ENCODE measurements at regions not wholly inside any gene's neighbourhood (a gene's known extent, or its start where the extent isn't known, plus 50 kb on each side); places are given as distances from the start of the nearest gene placed in this dataset.

DNA sequence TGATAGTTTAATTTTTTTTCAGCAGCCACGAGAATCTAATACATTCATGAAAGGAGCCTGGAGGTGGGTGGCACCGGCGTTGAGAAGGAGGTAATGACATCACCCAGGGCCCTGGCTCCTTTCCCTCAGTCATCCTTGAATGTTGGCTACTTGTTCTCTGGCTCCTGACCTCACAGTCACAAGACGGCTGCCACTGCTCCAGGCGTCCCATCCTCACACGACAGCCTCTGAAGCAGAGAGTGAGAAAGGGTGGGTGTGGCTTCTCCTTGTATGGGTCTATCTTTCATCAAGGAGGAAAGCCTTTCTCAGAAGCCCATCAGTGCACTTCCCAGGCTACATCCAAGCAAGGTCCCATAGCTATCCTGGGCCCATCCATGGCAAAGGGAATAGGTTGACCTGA is 207.6 kb upstream of the C14orf180 start:
- TF ChIP-seq, protein P1, sequence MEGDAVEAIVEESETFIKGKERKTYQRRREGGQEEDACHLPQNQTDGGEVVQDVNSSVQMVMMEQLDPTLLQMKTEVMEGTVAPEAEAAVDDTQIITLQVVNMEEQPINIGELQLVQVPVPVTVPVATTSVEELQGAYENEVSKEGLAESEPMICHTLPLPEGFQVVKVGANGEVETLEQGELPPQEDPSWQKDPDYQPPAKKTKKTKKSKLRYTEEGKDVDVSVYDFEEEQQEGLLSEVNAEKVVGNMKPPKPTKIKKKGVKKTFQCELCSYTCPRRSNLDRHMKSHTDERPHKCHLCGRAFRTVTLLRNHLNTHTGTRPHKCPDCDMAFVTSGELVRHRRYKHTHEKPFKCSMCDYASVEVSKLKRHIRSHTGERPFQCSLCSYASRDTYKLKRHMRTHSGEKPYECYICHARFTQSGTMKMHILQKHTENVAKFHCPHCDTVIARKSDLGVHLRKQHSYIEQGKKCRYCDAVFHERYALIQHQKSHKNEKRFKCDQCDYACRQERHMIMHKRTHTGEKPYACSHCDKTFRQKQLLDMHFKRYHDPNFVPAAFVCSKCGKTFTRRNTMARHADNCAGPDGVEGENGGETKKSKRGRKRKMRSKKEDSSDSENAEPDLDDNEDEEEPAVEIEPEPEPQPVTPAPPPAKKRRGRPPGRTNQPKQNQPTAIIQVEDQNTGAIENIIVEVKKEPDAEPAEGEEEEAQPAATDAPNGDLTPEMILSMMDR (IDR thresholded peaks at IDR 0.05; ENCODE audit: control insufficient read depth, extremely low read depth, insufficient read depth) = no peak
- DNase-seq (ENCODE audit: low read depth) = no peak
- no peak overlapping the region for H3K4me3 ChIP-seq (ENCODE audit: low read depth, low read length)

DNA sequence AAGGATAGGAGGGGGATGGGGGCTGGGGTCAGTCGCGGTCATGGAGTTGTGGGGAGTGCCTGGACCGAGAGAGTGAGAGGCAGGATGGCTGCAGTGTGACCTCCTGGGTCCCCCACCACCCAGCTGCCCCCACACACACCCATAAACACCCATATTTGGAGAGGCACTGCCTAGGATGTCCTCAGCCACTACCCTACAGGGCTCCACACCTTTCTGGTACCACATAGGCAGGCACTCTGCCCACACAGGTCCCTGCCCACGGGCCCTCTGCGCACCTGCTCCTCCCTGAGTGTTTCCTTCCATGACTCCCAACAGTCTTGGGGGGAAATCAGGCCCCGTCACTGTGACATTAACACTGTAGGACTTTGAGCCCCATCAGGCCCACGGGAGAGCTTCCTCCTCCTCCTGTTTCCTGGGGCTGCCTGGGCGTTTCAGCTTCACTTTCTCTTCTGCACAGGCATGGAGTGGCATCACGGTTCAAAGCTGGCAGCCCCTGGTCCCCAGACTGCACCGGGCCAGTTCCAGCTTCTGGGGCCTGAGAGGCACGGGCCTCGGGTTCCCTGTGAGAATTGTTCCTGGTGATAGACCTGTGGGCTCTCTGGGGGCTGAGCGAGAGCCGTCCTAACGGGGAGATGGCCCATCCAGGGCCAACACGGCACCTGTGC is 207.0 kb upstream of the C14orf180 start:
- DNase-seq (ENCODE audit: low read depth) = no peak
- H3K4me3 ChIP-seq (ENCODE audit: low read depth, low read length) = no peak overlapping the region
- TF ChIP-seq, protein P1 (IDR thresholded peaks at IDR 0.05; ENCODE audit: control insufficient read depth, extremely low read depth, insufficient read depth) = no peak

DNA sequence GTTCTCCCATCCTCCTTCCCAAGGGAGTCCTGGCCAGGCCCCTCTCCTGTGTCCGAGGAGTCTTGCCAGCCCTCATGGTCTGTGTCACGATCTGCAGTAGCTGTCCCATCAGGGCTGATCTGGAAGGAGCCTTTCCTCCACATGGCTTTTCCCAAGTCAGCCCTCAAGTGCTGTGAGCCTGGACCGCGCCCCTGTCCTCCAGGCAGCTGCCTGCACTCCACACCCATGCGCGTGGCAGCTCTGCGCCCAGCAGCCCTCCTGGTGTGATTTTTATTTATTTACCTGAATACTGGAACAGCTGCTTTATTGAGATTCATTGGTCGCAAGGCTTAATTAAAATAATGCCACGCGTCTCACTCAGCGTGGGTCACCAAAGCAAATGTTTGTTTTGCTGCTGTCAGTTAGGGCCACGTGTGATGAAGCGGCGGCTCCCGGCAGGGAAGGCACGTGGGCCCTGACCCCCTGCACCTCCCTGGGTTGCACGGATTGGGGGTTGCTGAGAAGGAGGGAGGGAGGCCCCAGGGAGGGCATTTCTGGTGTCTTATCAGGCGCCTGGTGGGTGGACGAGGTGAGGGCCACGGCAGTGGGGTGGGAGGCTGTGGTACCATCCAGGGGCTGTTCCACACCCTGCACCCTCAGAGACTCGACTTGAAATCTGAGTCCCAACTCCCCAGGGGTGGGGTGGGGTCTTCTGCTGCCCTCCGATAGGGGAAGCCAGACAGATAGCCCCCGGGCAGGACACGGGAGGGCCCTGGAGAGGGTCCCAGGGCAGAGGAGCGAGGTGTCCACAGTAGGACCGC is 206.3 kb upstream of the C14orf180 start:
- TF ChIP-seq, protein P1 (IDR thresholded peaks at IDR 0.05; ENCODE audit: control insufficient read depth, extremely low read depth, insufficient read depth) = no peak
- H3K4me3 ChIP-seq (ENCODE audit: low read depth, low read length) = no peak overlapping the region
- no peak for DNase-seq (ENCODE audit: low read depth)

DNA sequence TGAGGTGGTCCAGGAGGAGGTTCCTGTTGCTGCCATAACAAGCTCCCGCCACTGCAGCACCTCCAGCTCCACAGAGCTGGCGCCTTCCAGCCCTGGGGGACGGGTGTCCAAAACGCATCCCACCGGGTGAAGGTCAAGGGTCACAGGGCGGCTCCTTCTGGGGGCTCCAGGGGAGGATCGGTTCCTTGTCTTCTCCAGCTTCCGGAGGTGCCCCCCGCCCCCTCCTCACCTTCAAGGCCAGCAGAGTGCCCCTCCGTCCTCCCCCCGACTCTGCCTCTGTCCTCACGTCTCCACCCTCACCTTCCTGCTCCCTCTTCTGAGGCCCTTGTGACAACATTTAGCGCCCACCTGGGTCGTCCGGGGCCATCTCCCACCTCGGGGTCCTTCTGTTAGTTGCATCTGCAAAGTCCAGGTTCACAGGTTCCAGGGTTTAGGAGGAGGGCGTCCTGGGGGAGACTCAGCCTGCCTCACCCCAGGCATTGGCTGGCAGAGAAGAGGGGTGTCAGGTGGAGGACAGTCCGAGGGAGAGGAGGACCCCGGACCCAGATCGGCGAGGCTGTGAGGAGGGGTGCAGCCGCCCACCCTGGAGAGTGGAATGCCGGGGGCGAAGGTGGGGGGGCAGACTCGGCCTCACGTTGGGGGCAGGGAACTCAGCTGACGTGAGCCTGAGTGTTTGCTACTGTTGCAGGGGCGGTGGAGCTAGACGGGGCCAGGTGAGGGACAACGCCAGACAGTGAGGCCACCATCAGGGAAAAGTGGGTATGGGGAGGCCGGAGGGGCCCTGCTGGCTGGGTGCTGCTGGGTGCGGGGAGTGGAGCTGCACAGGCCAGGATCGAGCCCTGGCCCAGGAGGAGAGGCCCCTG is 205.5 kb upstream of the C14orf180 start:
- TF ChIP-seq, protein P1 (IDR thresholded peaks at IDR 0.05; ENCODE audit: control insufficient read depth, extremely low read depth, insufficient read depth) = no peak
- no peak overlapping the region for H3K4me3 ChIP-seq (ENCODE audit: low read depth, low read length)
- no peak for DNase-seq (ENCODE audit: low read depth)

DNA sequence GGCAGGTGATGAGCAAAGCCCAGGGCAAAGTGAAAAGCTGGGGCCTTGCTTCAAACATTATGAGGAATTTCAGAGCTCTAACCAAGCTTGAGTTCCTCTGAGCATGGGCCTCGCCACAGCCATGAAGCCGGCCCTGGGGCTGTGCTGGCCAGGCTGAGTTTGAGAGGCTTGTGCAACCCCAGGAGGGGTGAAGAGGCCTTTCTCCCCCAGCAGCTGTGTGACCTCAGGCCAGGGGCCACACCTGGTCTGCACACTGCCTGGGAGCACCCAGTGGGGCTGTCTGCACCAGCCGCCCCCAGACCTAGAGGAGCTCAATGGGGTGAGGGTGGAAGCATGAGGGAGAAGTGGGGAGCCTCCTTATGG is 204.9 kb upstream of the C14orf180 start:
- H3K4me3 ChIP-seq (ENCODE audit: low read depth, low read length) = no peak overlapping the region
- no peak for DNase-seq (ENCODE audit: low read depth)
- TF ChIP-seq, protein P1 (IDR thresholded peaks at IDR 0.05; ENCODE audit: control insufficient read depth, extremely low read depth, insufficient read depth) = no peak

DNA sequence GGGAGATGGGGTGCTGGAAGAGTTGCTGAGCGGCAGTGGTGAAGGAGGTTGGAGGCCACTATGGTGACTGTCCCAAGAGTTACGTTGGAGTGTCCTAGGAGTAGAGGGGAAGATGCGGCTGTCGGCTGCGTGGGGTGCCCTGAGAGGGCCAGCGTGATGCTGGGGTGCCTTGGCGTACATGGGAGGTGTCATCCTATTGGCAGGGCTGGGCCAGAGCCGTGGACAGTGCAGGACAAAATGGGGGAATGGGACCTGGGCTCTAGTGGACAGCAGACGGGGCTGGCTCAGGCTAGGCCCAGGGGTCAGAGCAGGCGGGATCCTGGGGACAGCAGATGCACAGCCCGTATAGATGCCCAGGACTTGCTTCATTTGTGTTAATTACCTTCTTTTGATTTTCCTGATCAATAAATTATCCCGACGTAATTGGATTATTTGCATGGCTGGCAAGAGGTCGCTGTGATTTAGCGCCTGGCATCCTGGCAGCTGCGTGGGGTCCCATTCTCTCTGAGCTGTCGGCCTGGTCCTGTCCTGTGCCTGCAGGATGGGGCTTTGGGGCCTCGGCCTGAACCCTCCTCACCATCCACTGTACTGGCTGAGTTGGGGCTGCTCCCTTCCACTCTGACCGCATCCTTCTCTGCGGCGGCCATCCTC is 203.9 kb upstream of the C14orf180 start:
- TF ChIP-seq, protein P1 (IDR thresholded peaks at IDR 0.05; ENCODE audit: control insufficient read depth, extremely low read depth, insufficient read depth) = no peak
- no peak for DNase-seq (ENCODE audit: low read depth)
- H3K4me3 ChIP-seq (ENCODE audit: low read depth, low read length) = no peak overlapping the region

All from LNCaP clone FGC (cell line).